NCI-H82 treated with DMSO at 0.1 percent for 48 hours (cell line): ENCODE measurements at regions not wholly inside any gene's neighbourhood (a gene's known extent, or its start where the extent isn't known, plus 50 kb on each side); places are given as distances from the start of the nearest gene placed in this dataset.

ENCODE experiments used
- DNase-seq: peaks from one replicate; lab custom pipeline; 2025; ENCODE audit not compliant: unreplicated experiment; lab: John Stamatoyannopoulos, UW

DNA sequence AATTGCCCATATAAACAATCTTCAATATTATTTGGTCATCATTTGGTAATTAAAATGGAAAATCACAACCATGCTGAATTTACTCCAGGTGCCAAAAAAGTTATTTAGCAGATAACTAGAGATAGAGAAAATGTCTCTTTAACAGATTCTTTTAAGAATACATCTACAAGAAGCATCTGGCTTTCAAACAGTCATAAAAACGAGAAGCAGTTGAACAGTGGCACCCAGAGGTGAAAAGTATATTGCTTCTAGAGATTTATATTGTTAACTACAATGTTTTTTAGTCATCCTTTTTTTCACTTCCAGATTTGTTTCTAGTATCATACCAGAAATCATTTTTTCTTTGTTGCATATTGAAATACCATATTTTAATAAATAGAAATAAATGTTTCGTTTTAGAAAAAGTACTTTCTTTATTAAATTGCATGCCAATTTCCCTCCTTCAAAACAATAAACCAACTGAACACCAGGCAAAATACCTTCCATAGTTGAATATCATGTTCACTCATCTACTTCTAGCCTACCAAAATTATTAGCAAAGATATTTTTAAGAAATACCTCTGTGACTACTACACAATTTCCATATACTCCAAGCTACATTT lies 65.4 kb upstream of the HNRNPA3 start:
- peak; percentile 57 for DNase-seq

DNA sequence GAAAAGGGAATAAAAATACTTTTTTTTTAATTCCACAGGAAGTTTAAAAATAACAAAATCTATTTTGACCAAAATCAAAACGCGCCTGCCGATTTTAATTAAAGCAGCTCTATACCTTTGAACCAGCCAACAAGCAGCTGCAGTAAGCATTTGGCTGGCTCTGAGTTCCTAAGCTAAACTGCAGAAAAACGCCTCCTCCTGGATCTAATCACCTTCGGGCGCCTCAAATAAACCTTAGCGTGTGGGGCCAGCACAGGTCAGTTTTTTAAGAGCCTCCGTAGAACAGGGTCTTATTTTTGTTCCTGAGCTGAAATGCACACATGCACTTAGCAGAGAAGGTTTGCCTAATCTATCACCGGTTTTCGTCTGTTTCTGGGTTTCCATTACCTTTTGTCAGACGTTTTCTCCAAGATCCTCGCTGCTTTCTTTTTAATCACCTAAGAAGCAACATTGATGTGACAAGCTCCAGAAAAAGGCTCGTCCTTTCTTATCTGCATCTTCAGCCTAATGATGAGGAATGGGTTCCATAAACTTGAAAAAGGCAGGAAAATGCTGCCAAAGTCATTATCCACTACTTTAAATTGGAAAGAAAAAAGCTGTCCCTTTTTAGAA lies 64.7 kb upstream of the HNRNPA3 start:
- no peak for DNase-seq

DNA sequence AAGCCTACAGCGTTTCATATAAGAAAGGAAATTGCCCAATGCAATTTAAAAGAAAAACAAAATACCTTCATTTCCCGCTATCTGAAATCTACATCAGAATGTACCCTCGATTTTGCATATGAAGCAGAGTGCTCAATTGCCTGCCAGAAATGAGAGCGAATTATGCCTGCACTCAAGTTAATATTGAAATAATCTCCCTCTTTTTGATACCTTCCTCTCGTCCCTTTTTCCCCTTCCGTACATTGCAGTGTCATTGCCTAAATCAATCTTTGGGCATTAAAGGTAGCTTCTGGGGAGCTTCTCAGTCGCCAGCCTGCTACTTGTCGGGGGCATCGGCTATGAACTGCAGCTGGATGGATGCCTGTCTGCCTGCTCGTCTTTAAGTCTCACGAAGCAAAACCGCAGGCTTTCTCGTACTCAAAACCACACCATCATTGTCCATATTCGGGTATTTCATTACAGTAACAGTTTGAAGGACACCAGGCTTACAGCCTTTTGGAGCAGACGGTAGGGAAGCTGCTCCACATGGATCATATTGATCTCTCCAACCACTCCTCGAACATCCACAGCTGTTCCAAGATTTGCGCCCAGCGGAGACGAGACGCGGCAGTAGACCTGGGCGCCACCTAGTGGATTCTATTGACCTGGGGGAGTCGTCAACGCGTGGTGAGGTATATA lies 64.0 kb upstream of the HNRNPA3 start:
- peak; percentile 93 for DNase-seq

DNA sequence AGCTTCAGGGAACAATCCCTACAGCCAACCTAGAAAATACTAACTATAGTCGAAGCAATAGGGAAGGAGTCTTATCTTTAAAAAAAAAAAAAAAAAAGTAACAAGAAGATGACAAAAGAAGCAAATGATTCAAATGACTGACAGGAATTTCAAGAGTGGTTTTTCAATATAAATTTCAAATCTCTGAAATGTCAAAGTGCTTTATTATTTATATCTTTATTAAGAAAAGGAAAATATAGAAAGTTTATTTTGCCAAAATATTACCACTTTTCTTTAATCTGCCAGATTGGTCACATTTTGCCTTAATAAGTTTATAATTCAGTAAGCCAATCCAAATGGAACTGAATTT lies 63.5 kb upstream of the HNRNPA3 start:
- DNase-seq, result no peak

DNA sequence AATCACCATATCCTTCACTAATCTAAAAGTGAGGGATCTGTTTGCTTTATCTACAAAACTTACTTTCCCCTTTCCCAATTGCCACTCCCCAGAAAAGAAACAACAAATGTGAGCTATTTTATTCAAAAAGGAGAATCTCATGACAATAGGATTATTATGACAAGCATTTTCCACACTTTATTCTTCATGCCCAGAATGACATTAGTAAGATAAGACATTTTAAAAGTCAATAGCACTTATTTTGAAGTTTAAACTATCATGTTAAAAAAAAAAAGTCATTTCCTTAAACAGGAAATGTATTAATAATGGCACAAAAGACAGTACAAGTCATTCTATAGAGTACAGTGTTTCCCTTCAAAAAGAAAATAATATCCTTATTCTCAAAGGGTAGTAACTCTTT lies 58.8 kb upstream of the HNRNPA3 start:
- DNase-seq, result no peak

DNA sequence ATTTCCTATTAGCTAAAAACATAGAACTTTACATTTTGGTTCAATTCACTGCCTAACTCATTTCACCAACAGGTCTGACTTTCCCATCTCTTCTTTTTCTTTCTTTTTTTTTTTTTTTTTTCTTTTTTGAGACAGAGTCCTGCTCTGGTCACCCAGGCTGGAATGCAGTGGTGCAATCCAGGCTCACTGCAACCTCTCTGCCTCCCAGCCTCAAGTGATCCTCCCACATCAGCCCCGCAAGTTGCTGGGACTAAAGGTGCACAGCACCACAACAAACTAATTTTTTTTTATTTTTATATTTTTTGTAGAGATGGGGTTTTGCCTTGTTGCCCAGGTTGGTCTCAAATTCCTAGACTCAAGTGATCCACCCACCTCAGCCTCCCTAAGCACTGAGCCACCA lies 57.8 kb upstream of the HNRNPA3 start:
- DNase-seq, result no peak

DNA sequence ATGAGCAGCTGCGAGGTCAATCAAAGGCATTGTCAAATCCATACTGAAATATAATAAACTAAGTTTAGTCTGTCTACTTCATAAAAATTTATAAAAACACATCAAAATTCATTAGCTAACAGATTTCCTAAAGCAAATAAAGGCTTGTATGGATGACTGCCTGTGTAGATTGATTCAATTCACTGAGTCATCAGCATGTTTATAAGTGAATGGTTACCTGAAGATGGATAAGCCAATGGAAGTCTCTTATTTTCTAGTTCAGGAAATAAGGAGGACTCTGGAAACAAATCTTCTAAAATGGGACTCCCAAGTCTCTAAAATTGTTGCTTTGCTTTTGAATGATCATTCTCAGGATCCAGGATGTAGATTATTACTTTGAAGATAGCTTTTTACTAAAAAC lies 57.0 kb upstream of the HNRNPA3 start:
- DNase-seq, result no peak

DNA sequence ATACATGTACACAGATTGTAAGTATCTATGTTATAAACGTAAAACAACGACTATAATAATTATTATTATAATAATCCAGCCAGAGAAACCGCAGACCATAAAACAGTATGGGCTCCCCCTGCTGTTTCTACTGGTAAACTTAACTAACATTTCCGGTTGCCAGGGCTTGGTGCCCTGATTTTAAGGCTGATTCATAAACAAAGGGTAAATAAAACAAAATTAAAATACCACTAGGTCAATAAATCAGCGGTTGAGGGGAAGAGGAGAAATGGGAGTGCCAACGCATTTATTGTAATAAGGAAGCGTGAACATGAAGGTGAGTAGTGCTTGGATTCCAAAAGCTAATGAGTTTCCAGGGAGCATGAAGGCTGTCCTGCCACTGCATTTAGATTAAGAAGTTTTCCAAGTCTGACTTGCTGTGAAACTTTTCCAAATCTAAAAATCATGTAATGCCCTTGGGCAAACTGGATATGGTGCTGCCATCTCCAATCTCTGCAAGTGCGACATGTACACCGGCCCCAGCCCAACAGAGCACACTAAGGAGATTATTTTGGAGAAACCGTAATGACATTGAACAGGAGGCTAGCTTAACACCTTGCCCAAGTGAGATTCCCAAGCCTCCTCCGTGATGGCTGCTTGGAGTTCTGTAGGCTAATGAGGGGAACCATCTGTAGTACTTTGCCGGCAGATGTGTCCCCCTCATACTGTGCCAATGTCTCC lies 50.7 kb upstream of the HNRNPA3 start:
- DNase-seq, result peak; percentile 84
